ENCODE measurements at regions not wholly inside any gene's neighbourhood (a gene's known extent, or its start where the extent isn't known, plus 50 kb on each side); places are given as distances from the start of the nearest gene placed in this dataset.

DNA sequence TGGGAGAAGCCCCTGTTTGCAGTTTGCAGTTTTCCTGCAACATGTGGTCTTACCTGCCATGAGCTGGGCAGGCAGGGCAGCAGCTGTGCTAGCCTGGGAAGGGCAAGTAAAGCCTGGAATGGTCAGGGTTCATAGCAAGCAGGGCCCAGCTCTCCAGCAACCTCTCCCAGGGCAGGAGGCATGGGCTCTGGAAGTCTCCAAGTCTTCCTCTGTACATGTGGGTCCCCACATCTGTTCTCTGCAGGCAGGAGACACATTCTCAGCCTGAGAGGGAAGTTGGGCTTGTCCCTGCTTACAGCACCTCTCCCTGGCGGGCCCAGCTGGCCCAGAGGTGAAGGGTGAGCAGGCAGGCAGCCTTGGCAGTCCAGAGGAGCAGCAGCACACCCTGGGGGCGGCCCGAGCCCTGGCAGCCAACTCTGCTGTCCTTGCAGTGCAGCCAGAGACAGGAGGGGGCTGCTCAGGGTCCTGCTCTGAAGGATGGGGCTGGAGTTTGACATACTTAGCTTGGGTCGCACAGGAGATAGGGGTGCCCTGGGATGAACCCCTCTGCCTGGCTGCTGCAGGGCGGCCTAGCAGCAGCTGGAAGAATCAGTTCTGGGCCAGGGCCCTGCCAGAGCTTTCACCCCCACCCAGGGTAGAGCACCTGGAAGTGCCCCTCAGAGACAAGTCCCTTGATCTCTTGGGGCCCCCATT is 176.0 kb downstream of the MRPL14 start (continued):
- TF ChIP-seq, protein P1, sequence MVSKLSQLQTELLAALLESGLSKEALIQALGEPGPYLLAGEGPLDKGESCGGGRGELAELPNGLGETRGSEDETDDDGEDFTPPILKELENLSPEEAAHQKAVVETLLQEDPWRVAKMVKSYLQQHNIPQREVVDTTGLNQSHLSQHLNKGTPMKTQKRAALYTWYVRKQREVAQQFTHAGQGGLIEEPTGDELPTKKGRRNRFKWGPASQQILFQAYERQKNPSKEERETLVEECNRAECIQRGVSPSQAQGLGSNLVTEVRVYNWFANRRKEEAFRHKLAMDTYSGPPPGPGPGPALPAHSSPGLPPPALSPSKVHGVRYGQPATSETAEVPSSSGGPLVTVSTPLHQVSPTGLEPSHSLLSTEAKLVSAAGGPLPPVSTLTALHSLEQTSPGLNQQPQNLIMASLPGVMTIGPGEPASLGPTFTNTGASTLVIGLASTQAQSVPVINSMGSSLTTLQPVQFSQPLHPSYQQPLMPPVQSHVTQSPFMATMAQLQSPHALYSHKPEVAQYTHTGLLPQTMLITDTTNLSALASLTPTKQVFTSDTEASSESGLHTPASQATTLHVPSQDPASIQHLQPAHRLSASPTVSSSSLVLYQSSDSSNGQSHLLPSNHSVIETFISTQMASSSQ (IDR thresholded peaks at IDR 0.05; ENCODE audit: low read depth) = no peak
- TF ChIP-seq, protein P1 (CRISPR knock-in tag; IDR thresholded peaks at IDR 0.05; ENCODE audit: borderline replicate concordance) = no peak; the same call in 1 of the 2 replicates
- no peak for TF ChIP-seq ZNF776 (CRISPR knock-in tag; IDR thresholded peaks at IDR 0.05)
- TF ChIP-seq, protein P2, sequence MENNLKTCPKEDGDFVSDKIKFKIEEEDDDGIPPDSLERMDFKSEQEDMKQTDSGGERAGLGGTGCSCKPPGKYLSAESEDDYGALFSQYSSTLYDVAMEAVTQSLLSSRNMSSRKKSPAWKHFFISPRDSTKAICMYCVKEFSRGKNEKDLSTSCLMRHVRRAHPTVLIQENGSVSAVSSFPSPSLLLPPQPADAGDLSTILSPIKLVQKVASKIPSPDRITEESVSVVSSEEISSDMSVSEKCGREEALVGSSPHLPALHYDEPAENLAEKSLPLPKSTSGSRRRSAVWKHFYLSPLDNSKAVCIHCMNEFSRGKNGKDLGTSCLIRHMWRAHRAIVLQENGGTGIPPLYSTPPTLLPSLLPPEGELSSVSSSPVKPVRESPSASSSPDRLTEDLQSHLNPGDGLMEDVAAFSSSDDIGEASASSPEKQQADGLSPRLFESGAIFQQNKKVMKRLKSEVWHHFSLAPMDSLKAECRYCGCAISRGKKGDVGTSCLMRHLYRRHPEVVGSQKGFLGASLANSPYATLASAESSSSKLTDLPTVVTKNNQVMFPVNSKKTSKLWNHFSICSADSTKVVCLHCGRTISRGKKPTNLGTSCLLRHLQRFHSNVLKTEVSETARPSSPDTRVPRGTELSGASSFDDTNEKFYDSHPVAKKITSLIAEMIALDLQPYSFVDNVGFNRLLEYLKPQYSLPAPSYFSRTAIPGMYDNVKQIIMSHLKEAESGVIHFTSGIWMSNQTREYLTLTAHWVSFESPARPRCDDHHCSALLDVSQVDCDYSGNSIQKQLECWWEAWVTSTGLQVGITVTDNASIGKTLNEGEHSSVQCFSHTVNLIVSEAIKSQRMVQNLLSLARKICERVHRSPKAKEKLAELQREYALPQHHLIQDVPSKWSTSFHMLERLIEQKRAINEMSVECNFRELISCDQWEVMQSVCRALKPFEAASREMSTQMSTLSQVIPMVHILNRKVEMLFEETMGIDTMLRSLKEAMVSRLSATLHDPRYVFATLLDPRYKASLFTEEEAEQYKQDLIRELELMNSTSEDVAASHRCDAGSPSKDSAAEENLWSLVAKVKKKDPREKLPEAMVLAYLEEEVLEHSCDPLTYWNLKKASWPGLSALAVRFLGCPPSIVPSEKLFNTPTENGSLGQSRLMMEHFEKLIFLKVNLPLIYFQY (CRISPR knock-in tag; IDR thresholded peaks at IDR 0.05; ENCODE audit: borderline replicate concordance) = peak; percentile 99
- TF ChIP-seq MXD4 (CRISPR knock-in tag; IDR thresholded peaks at IDR 0.05) = 0 out of 2 replicates have a peak, but pooled peaks have one; percentile 58
- no peak for TF ChIP-seq MED8 (CRISPR knock-in tag; IDR thresholded peaks at IDR 0.05; ENCODE audit: insufficient replicate concordance)
- no peak for TF ChIP-seq ZNF33A (CRISPR knock-in tag; IDR thresholded peaks at IDR 0.05; ENCODE audit: borderline replicate concordance)
- TF ChIP-seq CBX2 (IDR thresholded peaks at IDR 0.05; ENCODE audit: low read depth, low read length) = no peak
- peak; percentile 45; the same call in 1 of the 2 replicates for TF ChIP-seq CBX2 (CRISPR knock-in tag; IDR thresholded peaks at IDR 0.05; ENCODE audit: low read depth)
- TF ChIP-seq HNF4A (CRISPR knock-in tag; IDR thresholded peaks at IDR 0.05) = peak; percentile 40; the same call in 1 of the 2 replicates
- peak; percentile 91 for TF ChIP-seq ZBTB7A (CRISPR knock-in tag; IDR thresholded peaks at IDR 0.05)
- 0 out of 3 replicates have a peak, but pooled peaks have one; percentile 42 for TF ChIP-seq MXI1 (IDR thresholded peaks at IDR 0.05; ENCODE audit: borderline replicate concordance, low read depth, low read length)
- no peak for TF ChIP-seq CREB1 (IDR thresholded peaks at IDR 0.05)
- TF ChIP-seq CREB1 (CRISPR knock-in tag; IDR thresholded peaks at IDR 0.05) = no peak
- TF ChIP-seq MIER3 (CRISPR knock-in tag; IDR thresholded peaks at IDR 0.05; ENCODE audit: borderline replicate concordance) = peak; percentile 77
- TF ChIP-seq FOXP1 (IDR thresholded peaks at IDR 0.05) = no peak
- no peak for TF ChIP-seq FOXP1 (CRISPR knock-in tag; IDR thresholded peaks at IDR 0.05)
- no peak for TF ChIP-seq SOX13 (IDR thresholded peaks at IDR 0.05)
- peak in 1 of 2 experiments; percentile 50; a peak in 1 of 4 replicates for TF ChIP-seq SOX13 (CRISPR knock-in tag; conservative IDR thresholded peaks at IDR 0.05 in 1 of 2, IDR thresholded peaks at IDR 0.05 in 1 of 2)
- peak; percentile 31; the same call in 1 of the 2 replicates for TF ChIP-seq ZNF724P (CRISPR knock-in tag; IDR thresholded peaks at IDR 0.05; ENCODE audit: borderline replicate concordance)
- TF ChIP-seq ZSCAN31 (CRISPR knock-in tag; IDR thresholded peaks at IDR 0.05; ENCODE audit: low read depth) = peak; percentile 93
- TF ChIP-seq ZNF501 (CRISPR knock-in tag; IDR thresholded peaks at IDR 0.05) = peak; percentile 92
- no peak for TF ChIP-seq ZNF224 (CRISPR knock-in tag; IDR thresholded peaks at IDR 0.05)
- peak; percentile 78 for TF ChIP-seq SOX5 (CRISPR knock-in tag; IDR thresholded peaks at IDR 0.05; ENCODE audit: borderline replicate concordance)
- TF ChIP-seq ELF4 (CRISPR knock-in tag; IDR thresholded peaks at IDR 0.05; ENCODE audit: borderline replicate concordance) = no peak; the same call in 1 of the 2 replicates
